ENCODE measurements at regions not wholly inside any gene's neighbourhood (a gene's known extent, or its start where the extent isn't known, plus 50 kb on each side); places are given as distances from the start of the nearest gene placed in this dataset.
A peak's percentile ranks its signal among the peaks of the same experiment; 100 is the strongest.

DNA sequence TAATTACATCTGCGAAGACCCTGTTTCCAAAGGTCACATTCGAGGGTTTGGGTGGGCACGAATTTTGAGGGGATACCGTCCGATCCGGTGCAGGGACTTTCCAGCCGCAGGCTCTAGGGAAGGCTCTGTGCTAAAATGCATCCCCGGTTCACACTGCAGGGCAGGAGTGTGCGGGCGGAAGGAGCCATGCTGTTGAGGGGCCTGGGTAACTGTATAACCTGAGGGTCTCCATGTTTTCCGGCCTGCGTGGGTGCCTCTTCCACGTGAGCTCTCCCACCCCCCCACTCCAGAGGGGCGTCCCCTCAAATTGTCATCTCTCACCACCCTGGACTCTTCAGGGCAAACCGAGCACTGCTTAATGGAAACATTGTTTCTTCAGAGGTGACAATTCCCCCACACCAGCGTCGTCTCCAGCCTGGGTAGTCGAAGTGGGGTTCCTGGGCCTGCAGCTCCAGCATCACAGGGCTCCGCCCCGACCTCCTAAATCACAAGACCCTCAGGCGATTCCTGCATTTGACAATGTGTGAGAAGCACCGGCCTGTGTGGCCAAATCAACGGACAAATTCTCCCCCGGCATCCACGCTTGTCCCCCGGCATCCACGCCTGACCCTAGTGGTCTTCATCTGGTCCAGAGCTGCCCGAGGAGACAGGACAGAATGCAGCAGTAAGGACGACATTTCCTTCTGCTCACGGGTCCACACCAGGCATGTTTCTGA lies 51.2 kb downstream of the FOXL3 start:
- peak overlapping the region in 2 of 3 donors; percentile 80 to 97 for H3K27ac ChIP-seq (ENCODE audit: low read depth in 1 of 3, low read length in 2 of 3)
- DNase-seq, result no peak
- no peaks in the 10 kb centered on the region for H3K27me3 ChIP-seq (ENCODE audit: control insufficient read depth in 3 of 3, insufficient read depth in 3 of 3, low read length in 3 of 3)
- no peak for FAIRE-seq
- H3K4me3 ChIP-seq (ENCODE audit: low read depth in 1 of 3, low read length in 3 of 3), result no peak overlapping the region
- 57 to 82% (median 64%) methylated on average over 30 of the region's 30 CpGs for WGBS, 3 donors
- no peaks in the 10 kb centered on the region for H3K36me3 ChIP-seq (ENCODE audit: control insufficient read depth in 3 of 3, insufficient read depth in 2 of 3, low read depth in 1 of 3, low read length in 3 of 3)
- peaks cover 0 to 14% of the 10 kb centered on the region in 2 donors for H3K9me3 ChIP-seq (ENCODE audit: control insufficient read depth in 2 of 2, insufficient read depth in 1 of 2, low read depth in 1 of 2, low read length in 1 of 2)
- peaks cover 2 to 72% (median 2%) of the 10 kb centered on the region in 3 donors for H3K4me1 ChIP-seq (ENCODE audit: control insufficient read depth in 3 of 3, insufficient read depth in 2 of 3, low read depth in 1 of 3, low read length in 2 of 3)

DNA sequence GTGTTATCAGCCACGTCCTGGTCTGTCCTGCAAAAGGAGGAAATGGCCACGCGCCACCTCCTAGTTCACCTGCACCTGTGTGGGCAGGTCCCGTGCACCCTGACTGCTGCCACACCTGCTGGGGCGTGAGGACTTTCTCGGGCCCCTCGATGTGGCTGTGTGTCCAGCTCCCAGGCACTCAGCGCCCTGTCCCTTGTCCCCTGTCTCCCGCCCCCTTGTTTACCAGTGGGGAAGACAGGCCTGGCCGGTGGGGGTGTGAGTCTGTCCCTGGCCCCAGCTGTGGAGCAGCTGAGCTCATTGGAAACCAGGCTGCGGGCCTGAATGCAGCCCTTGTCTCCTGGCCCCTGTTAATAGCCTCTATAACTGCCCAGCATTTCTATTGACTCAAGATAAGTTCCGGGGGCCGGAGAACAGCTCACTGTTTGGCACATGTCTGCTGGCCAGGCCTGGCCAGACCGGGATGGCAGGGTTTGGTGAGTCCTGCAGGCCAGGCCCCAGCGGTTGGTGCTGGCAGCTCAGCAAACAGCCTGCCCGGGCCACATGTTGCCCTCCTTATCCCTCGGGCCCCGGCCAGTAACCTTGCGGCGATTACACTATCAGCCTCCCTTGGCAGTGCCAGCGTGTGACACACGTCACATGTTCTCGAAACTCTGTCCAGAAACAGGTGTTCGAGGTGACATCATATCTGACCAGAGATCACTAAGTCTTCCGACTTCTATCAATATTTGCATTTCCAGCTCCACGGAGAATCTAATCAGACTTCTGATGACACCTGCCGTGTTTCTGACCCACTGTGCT lies 52.1 kb downstream of the FOXL3 start:
- H3K9me3 ChIP-seq (ENCODE audit: control insufficient read depth in 2 of 2, insufficient read depth in 1 of 2, low read depth in 1 of 2, low read length in 1 of 2), result peaks cover 0 to 14% of the 10 kb centered on the region in 2 donors
- peaks cover 2 to 71% (median 2%) of the 10 kb centered on the region in 3 donors for H3K4me1 ChIP-seq (ENCODE audit: control insufficient read depth in 3 of 3, insufficient read depth in 2 of 3, low read depth in 1 of 3, low read length in 2 of 3)

DNA sequence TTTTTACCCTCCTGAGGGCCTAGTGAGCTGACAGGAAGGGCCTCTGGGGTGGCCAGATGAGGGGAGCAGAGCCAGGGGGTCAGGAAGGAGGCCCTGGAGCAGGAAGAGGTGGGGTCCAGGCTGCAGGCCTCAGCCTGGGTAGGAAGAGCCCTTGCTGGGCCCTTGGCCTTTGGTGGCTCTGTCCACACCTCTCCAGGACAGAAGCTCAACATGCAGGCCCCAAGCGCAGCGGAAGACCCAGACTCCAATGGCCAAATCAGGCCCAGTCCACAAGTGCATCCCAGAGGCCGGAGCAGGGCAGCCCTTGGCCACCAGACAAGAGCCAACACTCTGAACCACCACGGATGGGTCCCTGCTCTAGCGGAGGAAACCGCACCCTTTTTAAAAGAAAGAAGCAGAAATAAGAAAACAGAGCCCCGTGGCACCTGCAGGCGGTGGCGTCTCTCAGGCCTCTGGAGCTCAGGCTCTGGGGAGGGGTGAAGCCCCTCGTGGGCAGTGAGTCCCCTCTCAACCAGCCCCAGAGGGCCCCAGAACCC lies 52.8 kb downstream of the FOXL3 start:
- no peak overlapping the region for H3K4me3 ChIP-seq (ENCODE audit: low read depth in 1 of 3, low read length in 3 of 3)
- 62 to 77% (median 72%) methylated on average over 10 of the region's 10 CpGs for WGBS, 3 donors
- FAIRE-seq (no peak), DNase-seq (no peak)
- H3K36me3 ChIP-seq (ENCODE audit: control insufficient read depth in 3 of 3, insufficient read depth in 2 of 3, low read depth in 1 of 3, low read length in 3 of 3), result no peaks in the 10 kb centered on the region
- no peaks in the 10 kb centered on the region for H3K27me3 ChIP-seq (ENCODE audit: control insufficient read depth in 3 of 3, insufficient read depth in 3 of 3, low read length in 3 of 3)
- H3K27ac ChIP-seq (ENCODE audit: low read depth in 1 of 3, low read length in 2 of 3), result peak overlapping the region in 2 of 3 donors; percentile 80 to 97
- H3K4me1 ChIP-seq (ENCODE audit: control insufficient read depth in 3 of 3, insufficient read depth in 2 of 3, low read depth in 1 of 3, low read length in 2 of 3), result peaks cover 2 to 64% (median 2%) of the 10 kb centered on the region in 3 donors
- H3K9me3 ChIP-seq (ENCODE audit: control insufficient read depth in 2 of 2, insufficient read depth in 1 of 2, low read depth in 1 of 2, low read length in 1 of 2), result peaks cover 0 to 14% of the 10 kb centered on the region in 2 donors

More for the DNA sequence above, 52.1 kb downstream of the FOXL3 start:
- 15 to 60% (median 34%) methylated on average over 27 of the region's 27 CpGs for WGBS, 3 donors
- Histone ChIP-seq H3K27me3 (ENCODE audit: control insufficient read depth in 3 of 3, insufficient read depth in 3 of 3, low read length in 3 of 3) (no peaks in the 10 kb centered on the region), H3K36me3 (ENCODE audit: control insufficient read depth in 3 of 3, insufficient read depth in 2 of 3, low read depth in 1 of 3, low read length in 3 of 3) (no peaks in the 10 kb centered on the region), H3K27ac (ENCODE audit: low read depth in 1 of 3, low read length in 2 of 3) (peak overlapping the region; percentile 75 to 97 (median 80)), H3K4me3 (ENCODE audit: low read depth in 1 of 3, low read length in 3 of 3) (no peak overlapping the region)
- DNase-seq (peak; percentile 92), FAIRE-seq (no peak)

DNA sequence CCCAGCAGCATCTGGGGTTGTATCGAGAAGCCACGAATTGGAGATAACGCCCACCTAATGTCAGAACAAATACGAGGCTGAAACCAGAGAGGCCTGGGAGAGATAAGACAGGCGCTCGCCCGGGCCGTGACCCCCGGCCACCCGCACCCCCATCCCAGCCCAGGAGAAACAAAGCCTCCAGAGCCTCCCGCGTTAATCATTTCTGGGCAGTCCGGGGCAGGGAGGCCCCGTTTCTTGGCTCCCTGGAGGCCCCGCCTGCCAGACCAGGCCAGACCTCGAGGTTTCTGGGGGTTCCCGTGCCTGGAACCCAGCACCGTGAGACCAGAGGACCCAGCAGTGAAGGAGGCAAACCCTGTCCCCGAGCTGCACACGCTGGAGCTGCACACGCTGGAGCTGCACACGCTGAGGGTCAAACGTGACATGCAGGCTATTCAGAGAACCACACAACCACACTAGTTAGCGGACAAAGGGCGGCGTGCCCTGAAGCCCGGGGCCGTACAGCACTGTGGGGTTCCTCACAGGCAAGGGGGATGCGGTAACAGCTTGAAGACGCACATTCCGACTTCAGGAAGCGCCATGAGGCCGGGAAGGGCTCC lies 53.4 kb downstream of the FOXL3 start:
- Histone ChIP-seq H3K4me3 (ENCODE audit: low read depth in 1 of 3, low read length in 3 of 3) (no peak overlapping the region), H3K27me3 (ENCODE audit: control insufficient read depth in 3 of 3, insufficient read depth in 3 of 3, low read length in 3 of 3) (no peaks in the 10 kb centered on the region), H3K9me3 (ENCODE audit: control insufficient read depth in 2 of 2, insufficient read depth in 1 of 2, low read depth in 1 of 2, low read length in 1 of 2) (peaks cover 0 to 14% of the 10 kb centered on the region in 2 donors), H3K4me1 (ENCODE audit: control insufficient read depth in 3 of 3, insufficient read depth in 2 of 3, low read depth in 1 of 3, low read length in 2 of 3) (peaks cover 2 to 59% (median 2%) of the 10 kb centered on the region in 3 donors), H3K27ac (ENCODE audit: low read depth in 1 of 3, low read length in 2 of 3) (peak overlapping the region in 1 of 3 donors; percentile 97), H3K36me3 (ENCODE audit: control insufficient read depth in 3 of 3, insufficient read depth in 2 of 3, low read depth in 1 of 3, low read length in 3 of 3) (no peaks in the 10 kb centered on the region)
- DNase-seq (peak in 1 of 2 donors; percentile 85), FAIRE-seq (no peak)
- 57 to 69% (median 64%) methylated on average over 30 to 33 of the region's 33 CpGs for WGBS, 3 donors

DNA sequence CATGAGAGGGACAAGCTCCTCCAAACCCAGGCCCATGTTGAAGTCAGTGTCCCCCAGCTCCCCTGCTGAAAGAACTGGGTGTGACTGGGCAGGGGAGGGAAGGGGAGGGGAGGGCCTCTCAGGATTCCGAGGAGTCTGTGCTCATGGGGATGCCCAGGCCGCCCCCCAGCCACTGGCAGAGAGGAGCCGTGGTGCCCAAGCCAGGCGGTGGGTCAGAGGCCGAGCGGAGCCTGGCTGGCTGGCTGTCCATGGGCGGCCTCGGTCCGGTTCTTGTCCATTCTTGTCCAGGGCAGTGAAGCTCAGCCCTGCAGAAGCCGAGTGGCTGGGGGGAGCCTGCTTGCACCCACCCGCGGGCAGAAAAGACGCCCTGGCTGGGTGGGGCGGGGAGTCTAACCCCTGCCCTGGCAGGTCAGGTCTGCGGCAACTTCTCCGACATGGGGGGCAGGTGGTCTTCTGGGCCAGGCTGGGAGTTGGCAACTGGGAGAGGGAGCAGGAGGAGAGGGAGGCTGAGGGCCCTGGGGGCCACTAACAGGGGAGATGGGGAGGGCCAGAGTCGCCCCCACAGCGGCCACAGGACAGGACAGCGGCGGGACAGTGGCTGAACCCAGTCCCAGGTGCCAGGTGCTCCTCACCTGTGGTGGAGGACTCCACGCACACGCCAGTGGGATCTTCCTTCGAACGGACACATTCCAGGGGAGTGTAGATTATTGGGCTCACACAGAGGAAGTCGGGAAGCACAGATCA lies 54.1 kb downstream of the FOXL3 start:
- no peak for DNase-seq
- Histone ChIP-seq H3K27me3 (ENCODE audit: control insufficient read depth in 3 of 3, insufficient read depth in 3 of 3, low read length in 3 of 3) (no peaks in the 10 kb centered on the region), H3K4me1 (ENCODE audit: control insufficient read depth in 3 of 3, insufficient read depth in 2 of 3, low read depth in 1 of 3, low read length in 2 of 3) (peaks cover 2 to 52% (median 2%) of the 10 kb centered on the region in 3 donors), H3K4me3 (ENCODE audit: low read depth in 1 of 3, low read length in 3 of 3) (no peak overlapping the region), H3K27ac (ENCODE audit: low read depth in 1 of 3, low read length in 2 of 3) (peak overlapping the region in 1 of 3 donors; percentile 97), H3K36me3 (ENCODE audit: control insufficient read depth in 3 of 3, insufficient read depth in 2 of 3, low read depth in 1 of 3, low read length in 3 of 3) (no peaks in the 10 kb centered on the region), H3K9me3 (ENCODE audit: control insufficient read depth in 2 of 2, insufficient read depth in 1 of 2, low read depth in 1 of 2, low read length in 1 of 2) (peaks cover 0 to 14% of the 10 kb centered on the region in 2 donors)
- 92 to 94% (median 94%) methylated on average over 24 to 25 of the region's 25 CpGs for WGBS, 3 donors
- no peak for FAIRE-seq

DNA sequence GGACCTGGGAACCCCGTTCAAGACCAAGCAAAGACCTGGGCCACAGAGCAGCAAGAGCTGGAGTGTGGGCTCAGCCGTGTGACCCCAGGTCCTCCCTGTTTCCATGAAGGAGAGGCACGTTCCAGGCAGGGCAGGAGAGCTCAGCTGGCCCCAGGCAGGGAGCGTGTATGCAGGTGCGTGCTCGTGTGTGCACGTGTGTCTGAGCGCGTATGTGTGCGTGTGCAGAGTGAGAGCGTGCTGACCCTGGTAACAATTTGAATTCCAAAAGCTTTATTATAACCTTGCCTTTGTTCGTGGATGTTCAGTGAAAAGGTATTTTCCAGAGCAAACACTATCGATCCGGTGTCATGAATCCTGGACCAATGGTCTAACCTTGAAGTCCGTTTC lies 54.6 kb downstream of the FOXL3 start:
- Histone ChIP-seq H3K4me1 (ENCODE audit: control insufficient read depth in 3 of 3, insufficient read depth in 2 of 3, low read depth in 1 of 3, low read length in 2 of 3) (peaks cover 2 to 46% (median 2%) of the 10 kb centered on the region in 3 donors), H3K27me3 (ENCODE audit: control insufficient read depth in 3 of 3, insufficient read depth in 3 of 3, low read length in 3 of 3) (no peaks in the 10 kb centered on the region), H3K27ac (ENCODE audit: low read depth in 1 of 3, low read length in 2 of 3) (no peak overlapping the region), H3K36me3 (ENCODE audit: control insufficient read depth in 3 of 3, insufficient read depth in 2 of 3, low read depth in 1 of 3, low read length in 3 of 3) (no peaks in the 10 kb centered on the region), H3K4me3 (ENCODE audit: low read depth in 1 of 3, low read length in 3 of 3) (no peak overlapping the region), H3K9me3 (ENCODE audit: control insufficient read depth in 2 of 2, insufficient read depth in 1 of 2, low read depth in 1 of 2, low read length in 1 of 2) (peaks cover 0 to 14% of the 10 kb centered on the region in 2 donors)
- DNase-seq (no peak), FAIRE-seq (no peak)
- 89 to 93% (median 92%) methylated on average over 15 of the region's 15 CpGs for WGBS, 3 donors

DNA sequence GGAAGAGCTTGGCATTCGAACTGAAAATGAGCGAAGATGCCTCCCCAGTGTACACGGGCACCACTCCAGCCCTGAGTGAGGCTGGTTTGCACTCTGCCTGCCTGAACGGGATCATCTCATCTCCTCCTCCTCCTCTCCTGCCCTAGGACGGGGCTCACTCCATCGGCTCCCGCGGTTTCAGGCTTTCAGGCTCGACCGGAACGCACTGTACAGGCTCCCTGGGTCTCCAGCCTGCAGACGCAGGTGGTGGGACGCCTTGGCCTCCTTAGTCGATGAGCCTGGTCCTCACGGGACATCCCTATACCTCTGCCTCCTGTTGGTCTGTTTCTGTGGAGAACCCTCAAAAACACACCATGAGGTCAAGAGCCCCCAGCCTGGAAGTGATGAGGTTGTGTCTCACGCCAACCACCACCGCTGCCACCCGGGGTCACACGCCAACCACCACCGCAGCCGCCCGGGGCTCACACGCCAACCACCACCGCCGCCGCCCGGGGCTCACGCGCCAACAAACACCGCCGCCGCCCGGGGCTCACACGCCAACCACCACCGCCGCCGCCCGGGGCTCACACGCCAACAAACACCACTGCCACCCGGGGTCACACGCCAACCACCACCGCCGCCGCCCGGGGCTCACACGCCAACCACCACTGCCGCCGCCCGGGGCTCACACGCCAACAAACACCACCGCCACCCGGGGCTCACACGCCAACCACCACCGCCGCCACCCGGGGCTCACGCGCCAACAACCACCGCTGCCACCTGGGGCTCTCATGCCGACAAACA lies 56.3 kb downstream of the FOXL3 start:
- no peak for FAIRE-seq
- H3K9me3 ChIP-seq (ENCODE audit: control insufficient read depth in 2 of 2, insufficient read depth in 1 of 2, low read depth in 1 of 2, low read length in 1 of 2), result peaks cover 0 to 14% of the 10 kb centered on the region in 2 donors
- no peak for DNase-seq
- no peaks in the 10 kb centered on the region for H3K36me3 ChIP-seq (ENCODE audit: control insufficient read depth in 3 of 3, insufficient read depth in 2 of 3, low read depth in 1 of 3, low read length in 3 of 3)
- 91 to 96% (median 91%) methylated on average over 47 to 60 of the region's 60 CpGs for WGBS, 3 donors
- no peaks in the 10 kb centered on the region for H3K27me3 ChIP-seq (ENCODE audit: control insufficient read depth in 3 of 3, insufficient read depth in 3 of 3, low read length in 3 of 3)
- H3K27ac ChIP-seq (ENCODE audit: low read depth in 1 of 3, low read length in 2 of 3), result no peak overlapping the region
- H3K4me3 ChIP-seq (ENCODE audit: low read depth in 1 of 3, low read length in 3 of 3), result no peak overlapping the region
- H3K4me1 ChIP-seq (ENCODE audit: control insufficient read depth in 3 of 3, insufficient read depth in 2 of 3, low read depth in 1 of 3, low read length in 2 of 3), result peaks cover 2 to 29% (median 2%) of the 10 kb centered on the region in 3 donors

All from small intestine (tissue), 7 donors.